ENCODE measurements at regions not wholly inside any gene's neighbourhood (a gene's known extent, or its start where the extent isn't known, plus 50 kb on each side); places are given as distances from the start of the nearest gene placed in this dataset.

DNA sequence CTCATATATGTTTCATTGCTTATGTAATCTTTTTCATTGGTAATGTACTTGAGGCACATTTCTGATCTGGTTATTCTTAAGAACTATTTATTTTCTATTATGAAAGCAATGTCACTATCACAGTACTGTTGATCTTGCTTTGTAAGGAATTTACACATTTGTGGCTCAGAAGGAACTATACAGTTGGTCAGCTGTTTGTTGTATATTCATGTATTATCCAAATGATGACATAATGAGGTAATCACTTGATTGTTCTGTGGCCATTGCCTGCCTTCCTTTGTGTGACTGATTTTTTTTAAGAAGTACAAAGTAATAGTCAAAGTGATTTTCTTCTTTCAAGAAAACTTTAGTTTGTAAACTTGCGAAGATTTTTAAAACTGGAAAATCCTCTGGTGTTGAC is 399.9 kb downstream of the TMEM161B start:
- DNase-seq: no peak

DNA sequence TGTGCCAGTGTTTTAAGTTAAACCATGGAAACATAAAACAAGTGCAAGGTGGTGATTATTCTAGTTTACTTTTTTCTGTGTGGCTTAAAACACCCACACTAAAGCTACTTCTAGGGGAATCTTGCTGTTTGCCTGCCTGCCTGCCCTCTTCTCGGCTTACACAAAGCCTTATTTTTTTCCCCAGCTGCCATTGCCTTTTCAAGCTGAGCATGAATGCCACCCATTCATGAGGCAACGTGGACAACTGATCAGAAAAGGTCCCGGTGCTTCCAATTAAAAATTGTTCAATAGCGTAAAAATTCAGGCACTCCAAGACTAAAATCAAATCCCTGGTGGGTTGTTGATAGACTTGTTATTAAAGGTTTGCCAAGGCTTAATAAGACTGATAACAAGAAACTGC is 401.4 kb downstream of the TMEM161B start:
- DNase-seq: no peak

DNA sequence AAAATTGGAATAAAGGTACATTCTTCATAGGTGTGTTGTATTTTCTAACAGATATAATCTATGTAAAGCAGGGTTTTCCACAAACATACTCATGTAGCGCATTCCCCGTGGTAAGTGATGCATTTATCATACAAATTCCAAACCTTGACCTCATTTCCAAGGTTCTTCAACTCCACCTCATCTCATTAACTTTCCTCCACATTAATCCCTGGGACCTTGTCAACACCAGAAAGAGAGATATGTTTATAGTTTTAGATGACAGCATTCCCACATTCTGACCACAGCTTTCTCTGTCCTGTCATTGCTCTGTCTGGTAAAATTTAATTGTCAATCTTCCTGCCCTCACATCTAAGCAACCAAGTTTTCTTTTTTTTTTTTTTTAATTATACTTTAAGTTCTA is 415.1 kb downstream of the TMEM161B start:
- no peak for DNase-seq

DNA sequence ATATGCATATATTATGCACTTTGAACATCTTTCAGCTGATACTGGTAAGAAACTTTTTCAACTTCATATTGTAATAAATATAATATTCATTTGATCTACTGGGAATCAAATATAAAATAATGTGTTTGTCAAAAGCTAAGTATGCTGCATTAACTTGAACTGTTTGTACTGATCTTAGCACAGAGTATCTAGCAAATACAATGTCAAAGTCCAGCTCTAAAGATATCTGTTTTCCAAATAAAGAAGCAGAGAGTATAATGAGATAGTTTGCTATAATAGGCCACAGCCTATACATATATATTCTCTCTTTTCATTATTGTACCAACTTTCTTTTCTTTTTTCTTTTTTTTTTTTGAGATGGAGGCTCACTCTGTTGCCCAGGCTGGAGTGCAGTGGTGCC is 417.0 kb downstream of the TMEM161B start:
- DNase-seq: no peak

DNA sequence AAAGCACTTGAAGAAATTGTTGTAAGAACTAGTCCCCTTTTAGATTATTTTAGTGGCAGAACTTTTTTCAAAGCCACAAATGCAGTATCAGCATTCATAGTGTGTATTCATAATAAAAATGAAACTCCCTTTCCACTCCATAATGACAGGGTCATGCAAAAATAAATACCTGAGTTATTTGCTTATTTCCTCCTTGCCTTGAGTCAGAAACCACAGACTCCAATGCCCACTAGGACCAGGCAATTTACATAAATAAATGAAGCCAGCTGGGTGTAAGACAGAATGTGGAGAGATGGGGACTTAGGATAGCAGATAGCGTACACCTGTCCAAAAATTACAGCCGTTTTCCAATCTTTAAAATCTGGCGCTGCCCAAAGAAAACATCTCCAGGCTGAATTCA is 417.8 kb downstream of the TMEM161B start:
- no peak for DNase-seq

DNA sequence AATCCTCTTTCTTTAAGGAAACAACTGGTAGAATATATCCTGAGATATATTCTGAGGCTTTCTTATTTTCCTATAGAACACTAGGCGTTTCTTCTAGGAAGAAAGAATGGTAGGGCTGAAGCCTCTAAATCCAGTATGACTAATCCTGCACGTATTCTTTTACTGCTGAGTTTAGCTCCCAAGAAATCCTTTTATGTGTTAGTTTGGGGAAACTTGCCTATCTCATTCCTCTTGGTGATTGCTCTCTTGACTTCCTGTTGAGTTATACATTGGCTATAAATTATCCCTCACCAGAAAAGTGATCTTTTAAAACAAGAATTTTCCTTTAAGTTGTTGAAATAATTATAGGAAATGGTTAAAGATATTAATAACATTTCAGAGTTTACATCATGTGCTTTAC is 422.9 kb downstream of the TMEM161B start:
- DNase-seq: no peak

DNA sequence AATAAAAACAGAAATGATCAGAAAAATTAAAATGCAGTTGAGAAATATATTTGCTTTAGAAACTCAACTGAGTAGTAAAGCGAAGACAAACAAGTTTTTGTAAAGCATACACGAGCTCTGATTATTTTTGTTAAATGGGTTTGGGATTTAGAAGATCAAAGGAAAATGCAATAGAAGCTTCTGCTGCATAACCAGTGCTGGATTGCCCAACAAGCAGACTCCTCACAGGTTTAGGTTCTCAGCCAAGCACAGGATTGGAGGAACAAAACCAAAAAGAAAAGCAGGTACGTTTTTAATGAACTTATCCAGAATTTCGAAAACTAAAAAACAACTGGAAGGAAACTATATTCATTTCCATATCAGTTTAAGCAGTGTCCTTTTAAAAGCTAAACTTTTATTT is 423.8 kb downstream of the TMEM161B start:
- DNase-seq: no peak

DNA sequence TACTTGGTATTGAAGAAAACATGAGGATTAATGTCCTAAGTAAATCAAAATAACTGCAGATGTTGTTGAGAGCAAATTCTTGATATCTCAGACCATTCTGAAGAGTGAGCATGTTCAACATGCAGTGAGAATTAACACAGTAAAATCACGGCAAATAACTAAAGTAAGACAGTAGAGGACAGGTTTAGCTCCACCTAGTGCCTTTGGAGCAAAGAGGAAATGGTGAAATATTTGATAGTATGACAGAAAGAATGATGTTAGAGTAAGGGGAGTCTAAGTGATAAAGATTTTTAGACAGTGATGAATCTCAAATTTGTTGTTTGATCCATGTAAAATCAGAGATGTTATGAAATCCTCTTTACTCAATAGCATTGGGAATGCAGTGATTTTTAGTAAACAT is 424.2 kb downstream of the TMEM161B start:
- no peak for DNase-seq

DNA sequence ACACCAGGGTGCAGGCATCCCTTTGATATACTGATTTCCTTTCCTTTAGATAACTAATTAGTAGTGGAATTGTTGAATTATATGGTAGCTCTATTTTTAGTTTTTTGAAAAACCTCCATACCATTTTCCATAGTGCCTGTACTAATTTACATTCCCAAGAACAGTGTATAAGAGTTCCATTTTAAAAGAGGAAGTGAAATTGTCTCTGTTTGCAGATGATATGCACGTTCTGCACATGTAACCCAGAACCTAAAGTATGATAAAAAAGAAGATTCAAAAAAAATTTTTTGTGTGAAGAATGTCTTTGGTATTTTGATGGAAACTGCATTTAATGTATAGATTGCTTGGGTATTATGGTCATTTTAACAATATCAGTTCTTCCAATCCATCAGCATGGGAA is 424.0 kb upstream of the CCNH start:
- DNase-seq: no peak

DNA sequence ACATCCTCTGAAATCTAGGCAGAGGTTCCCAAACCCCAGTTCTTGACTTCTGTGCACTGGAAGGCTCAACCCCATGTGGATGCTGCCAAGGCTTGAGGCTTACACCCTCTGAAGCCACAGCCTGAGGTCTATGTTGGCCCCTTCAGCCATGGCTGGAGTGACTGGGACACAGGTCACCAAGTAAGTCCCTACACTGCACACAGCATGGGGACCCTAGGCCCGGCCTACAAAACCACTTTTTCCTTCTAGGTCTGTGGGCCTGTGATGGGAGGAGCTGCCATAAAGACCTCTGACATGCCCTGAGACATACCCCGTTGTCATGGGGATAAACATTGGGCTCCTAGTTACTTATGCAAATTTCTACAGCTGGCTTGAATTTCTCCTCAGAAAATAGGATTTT is 418.8 kb upstream of the CCNH start:
- DNase-seq: no peak

DNA sequence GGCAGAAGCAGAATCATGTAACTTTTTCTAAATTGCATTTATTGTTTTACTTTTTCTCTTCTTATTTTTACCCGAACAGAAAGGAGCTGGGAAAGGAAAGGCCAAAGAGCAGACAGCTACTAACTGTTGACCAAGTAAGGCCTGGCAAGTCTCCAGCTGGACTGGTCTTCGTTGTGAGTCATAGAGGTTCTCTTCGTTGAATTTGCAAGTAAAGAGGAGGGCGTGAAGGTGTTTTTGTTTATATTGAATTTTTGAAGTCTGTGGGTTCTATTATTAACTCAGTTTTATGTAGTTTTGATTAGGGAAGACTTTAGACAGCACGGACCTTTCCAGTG is 416.5 kb upstream of the CCNH start:
- no peak for DNase-seq

DNA sequence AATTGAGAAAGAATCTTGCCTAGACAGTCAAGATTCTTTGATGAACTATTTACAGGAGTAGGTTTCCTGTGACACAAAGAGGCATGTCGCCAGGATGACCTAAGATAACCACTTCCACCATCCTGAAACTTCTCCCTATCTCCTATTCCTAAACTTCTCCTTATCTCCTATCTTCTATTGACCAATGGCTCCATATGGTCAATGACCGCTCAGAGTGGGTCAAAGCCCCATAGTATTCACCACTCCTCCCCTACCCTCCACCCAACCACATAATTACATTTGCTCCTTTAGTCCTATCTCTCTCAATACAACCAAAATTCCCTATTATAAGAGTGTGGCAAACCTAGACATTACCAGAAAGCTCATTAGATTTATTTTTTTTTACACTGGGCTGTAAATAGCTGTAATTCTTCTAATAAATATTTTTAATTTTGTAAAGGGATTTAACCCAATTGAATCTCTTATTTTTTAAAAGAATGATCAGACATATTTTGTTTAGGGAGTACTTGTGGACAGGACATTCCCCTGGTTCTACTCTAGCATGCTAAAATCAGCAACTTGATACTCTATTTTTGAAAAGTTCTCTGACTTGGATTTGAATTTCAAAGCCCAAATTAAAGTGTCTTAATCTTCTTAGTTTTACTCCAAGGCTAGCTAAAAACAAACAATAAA is 416.0 kb upstream of the CCNH start:
- DNase-seq: no peak

DNA sequence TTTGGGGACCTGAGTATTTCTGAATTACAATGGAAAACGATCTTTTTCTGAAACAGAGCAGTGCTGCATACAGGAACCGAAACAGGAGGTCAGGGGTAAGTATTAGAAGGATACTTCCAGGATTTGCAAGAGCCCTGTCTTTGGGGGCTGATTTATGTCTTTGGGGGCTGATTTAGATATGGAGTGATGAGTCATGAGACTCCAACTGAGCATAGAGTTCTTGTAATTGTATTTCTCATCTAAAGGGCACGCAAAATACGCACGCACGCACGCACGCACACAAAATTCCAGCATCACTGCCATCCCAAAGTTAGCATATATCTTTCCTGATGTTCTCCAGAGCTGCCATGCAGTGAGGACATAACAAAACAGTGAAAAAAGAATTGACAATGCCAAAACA is 414.8 kb upstream of the CCNH start:
- no peak for DNase-seq

DNA sequence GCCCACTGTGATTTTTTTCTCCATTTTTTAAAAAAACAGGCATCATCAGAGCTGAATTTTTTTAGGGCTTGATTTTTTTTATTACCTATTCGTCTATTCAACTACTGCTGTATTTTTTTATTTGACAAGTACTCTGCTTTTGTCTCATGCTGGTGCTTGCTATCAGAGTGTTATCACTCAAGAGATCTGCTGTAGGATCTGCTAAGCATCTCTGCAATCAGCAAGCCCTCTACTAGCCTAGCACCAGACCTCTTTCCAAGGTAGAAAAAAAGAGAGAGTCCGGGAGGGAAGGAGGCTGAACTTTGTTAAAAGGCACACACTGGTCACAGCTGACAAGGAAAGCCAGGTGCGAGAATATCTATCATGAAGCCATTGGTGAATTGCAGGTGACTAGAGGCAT is 413.8 kb upstream of the CCNH start:
- no peak for DNase-seq

DNA sequence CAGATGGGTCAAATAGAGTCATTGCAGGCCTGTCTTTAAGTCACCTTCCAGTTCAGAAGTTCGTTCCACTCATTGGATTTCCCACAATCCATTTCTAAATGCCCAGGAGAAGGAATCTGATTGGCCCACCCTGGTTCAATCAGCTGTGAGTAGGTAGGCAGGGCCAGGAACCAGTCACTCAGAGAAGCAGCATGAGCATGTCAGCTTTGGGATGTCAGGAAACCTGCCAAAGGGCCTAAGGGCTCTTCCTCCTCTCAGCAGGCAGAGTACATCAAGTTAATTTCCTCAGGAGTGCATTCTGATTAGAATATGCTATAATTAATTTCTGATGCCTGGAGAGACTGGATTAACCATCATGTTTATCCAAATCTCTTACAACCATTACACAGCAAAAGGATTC is 412.9 kb upstream of the CCNH start:
- no peak for DNase-seq

DNA sequence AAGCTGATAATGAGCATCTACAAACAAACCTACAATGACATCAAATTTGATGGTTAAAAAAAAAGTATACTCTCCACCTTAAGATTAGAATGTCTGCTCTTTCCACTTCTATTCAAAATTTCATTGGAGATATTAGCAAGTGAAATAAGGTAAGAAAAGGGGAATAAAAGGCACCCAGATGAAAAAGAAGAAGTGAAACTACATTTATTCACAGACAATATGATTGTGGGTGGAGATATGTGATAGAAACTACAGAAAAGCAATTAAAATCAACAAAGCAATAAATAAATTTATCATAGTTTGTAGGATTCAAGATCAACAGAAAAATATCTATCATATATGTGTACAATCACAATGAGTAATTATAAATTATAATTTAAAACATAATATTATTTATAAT is 395.1 kb upstream of the CCNH start:
- DNase-seq: no peak

DNA sequence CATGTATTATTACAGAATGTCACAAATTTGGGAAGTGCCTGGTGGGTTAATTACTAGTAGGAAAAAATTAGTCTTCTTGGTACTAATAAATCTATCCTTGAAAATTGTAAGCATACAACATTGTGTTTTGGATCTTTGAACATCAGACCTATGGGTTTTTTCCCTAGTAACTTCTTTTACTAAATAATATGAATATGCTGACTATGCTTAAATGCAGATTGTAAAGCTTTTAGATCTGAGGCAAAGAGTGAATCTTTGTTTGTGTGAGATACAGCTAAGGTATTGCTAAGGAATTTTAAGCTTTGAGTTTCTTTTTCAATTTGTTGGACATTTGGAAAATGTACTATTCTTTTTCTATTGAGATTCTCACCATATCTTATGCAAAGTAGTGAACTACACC is 390.6 kb upstream of the CCNH start:
- no peak for DNase-seq

DNA sequence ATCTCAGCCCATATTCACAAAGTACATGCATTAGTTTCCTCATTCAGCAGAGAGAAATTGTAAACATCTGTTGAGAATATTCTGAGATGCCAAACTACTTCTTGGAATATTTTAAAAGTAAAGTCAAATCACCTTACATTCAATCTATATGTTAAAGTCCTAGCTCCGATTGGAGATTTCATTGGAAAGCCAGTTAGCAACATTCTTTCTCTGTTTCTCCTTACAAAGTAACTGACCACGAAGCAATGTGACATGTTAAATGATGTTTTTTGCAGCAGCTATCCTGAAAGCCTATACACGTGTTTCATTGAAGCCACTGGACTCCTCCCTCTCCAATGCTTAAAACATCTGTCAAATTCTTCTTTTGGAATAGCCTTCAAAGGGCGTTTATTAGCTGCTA is 379.1 kb upstream of the CCNH start:
- DNase-seq: no peak

DNA sequence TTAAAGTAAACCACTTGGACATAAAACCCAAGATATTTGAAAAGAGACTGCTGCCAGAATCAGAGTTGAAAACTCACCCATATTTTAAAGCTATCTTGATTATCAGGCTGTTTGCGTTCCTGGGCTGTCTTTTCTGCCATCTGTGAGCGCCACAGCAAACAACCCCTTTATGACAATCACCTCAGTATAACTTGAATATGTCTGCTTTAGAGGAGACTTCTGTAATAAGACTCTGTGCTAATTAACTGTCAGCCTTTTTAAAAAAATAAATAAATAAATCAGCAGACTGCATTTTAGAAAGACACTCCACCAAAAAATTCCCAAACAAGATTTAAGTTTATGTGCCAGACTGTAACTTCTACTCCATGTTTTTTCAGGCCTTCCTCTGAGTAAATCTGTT is 375.7 kb upstream of the CCNH start:
- DNase-seq: no peak

DNA sequence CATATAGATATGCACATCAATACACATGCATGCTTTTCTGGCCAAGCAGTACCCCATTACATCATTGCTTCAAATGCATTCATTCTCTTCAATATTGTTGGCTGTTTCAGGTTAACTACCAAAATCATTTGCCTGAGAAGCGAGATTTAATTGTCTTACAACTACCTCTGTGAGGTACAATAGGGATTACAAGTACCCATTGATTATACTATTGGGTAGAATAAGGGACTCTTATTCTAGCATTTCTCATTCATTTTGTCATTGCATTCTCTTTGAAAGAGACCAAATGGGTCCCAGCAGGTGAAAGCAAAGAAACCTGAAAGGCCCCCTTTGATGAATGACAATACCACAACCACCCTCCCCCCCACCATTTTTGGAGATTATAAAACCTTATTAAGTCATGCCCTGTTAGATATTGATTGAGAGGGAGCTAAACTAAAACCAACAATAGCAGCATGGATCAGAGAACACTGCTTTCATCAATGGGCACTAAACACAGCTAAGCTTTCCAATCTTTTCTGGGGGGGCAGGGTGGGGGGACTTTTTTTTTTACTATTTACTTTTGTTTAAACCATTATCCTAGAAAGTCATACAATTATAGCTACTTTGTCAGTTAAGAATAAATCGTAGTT is 375.0 kb upstream of the CCNH start:
- DNase-seq: no peak

DNA sequence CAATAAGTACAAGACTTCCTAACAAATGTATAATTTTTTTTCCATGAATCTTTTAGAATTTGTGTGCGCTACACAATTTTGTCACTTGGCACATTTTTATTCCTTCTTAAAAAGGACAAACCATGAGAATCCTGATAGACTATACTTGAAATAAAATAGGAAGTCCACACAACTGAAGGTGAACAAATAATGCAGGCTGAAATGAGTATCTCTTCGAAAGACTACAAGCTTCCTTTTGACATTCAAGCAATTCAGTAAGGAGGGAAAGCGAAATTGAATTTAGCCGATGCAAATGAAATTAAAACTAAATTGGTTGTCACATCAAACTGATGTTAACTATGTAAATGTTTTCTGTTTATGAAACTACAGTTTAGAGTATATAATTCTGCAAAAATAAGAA is 374.4 kb upstream of the CCNH start:
- DNase-seq: no peak

DNA sequence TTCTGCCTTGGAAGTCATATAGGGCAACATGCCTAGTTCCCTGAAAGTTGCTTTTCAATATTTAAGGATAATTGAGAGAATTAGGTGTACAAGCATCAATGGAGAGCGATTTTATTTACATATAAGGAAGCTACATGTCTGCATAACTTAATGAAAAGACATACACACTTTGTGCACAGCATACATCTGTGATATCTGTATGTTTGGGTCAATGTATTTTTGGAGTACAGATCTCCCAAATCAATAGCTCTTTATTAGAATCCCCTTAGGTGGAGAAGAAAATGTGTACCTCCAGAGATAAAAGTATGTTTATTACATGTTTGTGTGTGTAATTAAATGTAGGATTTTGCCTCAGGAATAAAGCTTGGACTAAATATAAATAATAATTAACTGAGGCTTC is 373.7 kb upstream of the CCNH start:
- DNase-seq: no peak

DNA sequence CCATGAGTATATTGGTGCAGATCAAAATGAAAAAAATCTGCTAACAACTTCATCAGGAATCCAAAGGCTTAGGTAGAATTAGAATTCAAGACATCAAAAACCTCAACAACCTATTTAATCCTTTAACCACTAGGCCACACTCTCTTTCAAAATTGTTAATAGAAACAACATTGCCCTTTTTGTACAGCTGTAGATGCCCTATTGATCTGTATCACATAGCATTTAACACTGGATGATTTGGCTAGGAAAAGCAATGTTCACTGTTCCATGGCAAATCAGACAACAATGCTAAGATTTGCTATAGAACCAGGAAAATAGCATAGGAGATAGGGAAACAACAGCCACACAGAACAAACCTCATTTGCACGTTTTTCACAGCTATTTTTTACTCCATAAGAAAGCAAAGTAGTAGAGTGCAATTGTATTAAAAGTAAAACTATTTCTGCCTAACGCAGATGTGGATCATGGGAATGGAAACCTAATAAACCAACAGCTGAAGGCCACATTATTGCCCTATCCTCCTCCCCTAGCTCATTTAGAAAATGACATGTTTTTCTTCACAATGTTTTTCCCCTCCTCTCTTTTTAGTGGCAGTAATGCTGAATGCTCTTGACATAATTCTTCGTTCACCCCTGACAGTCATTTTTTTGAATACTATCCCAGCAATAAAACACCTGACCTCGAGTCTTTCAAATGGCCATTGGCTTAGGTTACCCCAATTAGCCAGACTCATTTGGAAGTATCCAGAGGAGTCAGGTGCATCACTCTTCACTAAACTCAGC is 373.0 kb upstream of the CCNH start:
- no peak for DNase-seq

DNA sequence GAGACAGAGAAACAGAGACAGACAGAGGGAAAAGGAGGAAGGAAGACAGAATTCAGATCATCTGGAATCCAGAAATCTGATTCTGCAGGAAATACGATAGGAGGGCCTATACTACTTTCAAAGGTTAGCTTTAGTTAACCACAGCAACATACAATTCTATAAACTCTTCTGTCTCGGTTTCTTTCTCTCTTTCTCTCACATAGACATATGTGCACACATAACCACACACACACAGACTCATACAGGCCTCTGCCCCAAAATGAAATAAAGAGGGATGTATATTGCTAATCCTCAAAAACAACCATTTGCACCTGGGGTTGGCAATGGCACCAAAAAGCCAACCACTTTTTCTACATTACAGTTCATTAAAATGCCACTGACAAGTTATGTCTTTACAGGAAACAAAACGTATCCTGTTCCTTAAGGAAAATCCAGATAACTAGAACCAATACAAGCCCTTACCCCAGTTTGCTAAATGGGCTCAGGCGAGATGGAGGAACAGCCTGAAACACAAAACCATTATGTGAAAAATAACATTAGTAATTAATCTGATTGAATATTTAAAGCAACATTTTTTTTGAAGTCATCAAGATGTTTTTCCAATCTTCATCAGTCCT is 372.3 kb upstream of the CCNH start:
- DNase-seq: no peak

All from NCI-H1436 (cell line).